GM20000 (cell line): ENCODE measurements at regions not wholly inside any gene's neighbourhood (a gene's known extent, or its start where the extent isn't known, plus 50 kb on each side); places are given as distances from the start of the nearest gene placed in this dataset.

ENCODE experiments used
- DNase-seq: peaks from one replicate; pipeline ENCODE4 v3.0.0; 2012; ENCODE audit warnings: low spot score
- TF ChIP-seq, protein P1 (sequence below): IDR thresholded peaks from 2 replicates; pipeline ENCODE4 v1.5.1; 2012; ENCODE audit warnings: mild to moderate bottlenecking, control low read depth; ENCODE audit errors: extremely low read depth, missing control alignments

DNA sequence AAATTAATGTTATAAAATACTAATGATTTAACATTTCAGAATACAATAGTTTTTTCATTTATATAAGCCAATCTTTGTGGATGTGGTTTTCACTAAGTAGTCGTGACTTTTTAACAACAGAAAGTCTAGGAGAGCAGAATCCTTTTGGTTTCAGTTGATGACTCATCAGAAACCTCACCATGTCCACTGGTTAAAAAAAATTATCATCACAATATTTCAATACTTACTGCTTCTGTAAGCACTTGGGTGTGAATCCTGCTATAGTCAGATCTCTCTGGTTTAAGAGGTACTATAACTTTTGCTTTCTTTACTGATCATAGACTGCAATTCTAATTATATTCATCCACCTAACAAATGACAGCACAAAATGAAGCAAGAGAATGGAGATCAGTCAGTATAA lies 77.2 kb downstream of the MRPS30 start:
- TF ChIP-seq, protein P1, sequence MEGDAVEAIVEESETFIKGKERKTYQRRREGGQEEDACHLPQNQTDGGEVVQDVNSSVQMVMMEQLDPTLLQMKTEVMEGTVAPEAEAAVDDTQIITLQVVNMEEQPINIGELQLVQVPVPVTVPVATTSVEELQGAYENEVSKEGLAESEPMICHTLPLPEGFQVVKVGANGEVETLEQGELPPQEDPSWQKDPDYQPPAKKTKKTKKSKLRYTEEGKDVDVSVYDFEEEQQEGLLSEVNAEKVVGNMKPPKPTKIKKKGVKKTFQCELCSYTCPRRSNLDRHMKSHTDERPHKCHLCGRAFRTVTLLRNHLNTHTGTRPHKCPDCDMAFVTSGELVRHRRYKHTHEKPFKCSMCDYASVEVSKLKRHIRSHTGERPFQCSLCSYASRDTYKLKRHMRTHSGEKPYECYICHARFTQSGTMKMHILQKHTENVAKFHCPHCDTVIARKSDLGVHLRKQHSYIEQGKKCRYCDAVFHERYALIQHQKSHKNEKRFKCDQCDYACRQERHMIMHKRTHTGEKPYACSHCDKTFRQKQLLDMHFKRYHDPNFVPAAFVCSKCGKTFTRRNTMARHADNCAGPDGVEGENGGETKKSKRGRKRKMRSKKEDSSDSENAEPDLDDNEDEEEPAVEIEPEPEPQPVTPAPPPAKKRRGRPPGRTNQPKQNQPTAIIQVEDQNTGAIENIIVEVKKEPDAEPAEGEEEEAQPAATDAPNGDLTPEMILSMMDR = no peak
- peak; percentile 63 for DNase-seq

DNA sequence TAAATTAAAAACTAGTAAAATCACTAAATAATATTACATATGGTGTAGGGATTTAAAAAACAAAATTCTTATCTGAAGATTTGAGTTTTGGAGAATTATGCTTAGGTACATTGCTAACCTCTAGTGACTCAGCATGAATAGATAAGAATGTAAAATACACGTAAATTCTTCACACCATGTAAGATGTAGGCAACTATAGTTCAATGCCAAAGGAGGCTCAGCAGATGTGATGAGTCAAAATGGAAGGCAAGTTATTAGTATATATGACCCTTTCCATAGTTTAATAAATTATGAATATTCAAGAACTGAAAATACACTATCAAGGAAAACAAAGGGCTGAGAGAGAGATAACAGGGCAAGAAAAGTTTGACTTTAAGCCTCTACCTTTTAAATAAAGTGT lies 79.0 kb downstream of the MRPS30 start:
- DNase-seq = no peak
- TF ChIP-seq, protein P1 = no peak

DNA sequence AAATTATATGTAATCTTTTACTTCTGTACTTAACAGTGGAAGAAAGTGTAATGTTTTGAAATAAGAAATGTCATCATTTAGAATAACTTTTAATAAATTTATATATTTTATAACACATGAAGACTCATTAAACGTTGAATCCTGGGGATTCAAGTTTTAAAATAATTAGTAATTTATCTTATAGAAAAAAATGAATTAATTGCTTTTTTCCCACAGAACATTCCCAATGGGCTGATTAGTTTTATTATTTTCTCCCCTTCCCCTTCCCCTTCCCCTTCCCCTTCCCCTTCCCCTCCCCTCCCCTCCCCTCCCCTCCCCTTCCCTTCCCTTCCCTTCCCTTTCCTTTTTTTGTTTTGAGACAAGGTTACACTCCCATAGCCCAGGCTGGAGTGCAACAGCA lies 79.7 kb downstream of the MRPS30 start:
- TF ChIP-seq, protein P1 = no peak
- DNase-seq = no peak

DNA sequence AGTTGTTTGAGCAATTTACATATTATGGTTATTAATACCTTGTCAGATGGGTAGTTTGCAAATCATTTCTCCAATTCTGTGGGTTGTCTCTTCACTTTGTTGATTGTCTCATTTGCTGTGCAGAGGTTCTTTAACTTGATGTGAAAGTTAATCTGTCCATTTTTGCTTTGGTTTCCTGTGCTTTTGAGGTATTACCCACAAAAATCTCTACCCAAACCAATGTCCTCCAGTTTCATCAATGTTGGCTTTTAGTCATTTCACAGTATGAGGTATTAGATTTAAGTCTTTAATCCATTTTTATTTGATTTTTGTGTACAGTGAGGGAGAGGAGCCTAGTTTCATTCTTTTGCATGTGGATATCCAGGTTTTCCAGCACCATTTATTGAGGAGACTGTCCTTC lies 82.4 kb downstream of the MRPS30 start:
- DNase-seq = no peak
- TF ChIP-seq, protein P1 = no peak

DNA sequence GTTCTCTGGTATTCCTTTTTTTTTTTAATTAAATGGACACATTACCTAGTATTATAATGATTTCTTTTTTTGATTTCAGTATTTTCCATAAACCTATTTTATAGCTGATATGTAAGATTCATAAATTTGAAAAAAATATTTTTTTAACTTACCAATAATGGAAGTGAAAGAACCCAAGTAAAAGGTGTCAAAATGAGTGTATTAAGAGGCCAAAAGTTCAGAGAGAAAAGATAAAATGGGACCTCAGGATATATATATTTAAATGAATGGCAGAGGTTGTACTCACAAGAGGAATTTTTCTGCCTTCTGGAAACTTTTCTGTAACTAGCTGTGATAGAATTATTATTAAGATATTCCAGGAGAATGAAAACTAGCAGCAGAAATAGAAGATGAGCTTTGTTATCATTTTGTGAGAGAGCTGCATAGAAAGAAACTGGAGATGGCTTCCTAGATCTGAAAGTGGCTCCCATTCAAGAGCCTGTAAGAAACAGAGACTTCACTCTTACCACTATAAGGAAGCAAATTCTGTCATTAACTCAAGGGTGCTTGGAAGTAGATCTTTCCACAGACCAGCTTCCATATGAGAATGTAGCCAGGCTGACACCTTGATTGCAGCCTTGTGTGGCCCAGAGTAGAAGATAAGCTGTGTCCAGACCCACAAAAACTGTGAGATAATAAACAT lies 91.7 kb downstream of the MRPS30 start:
- TF ChIP-seq, protein P1 = no peak
- DNase-seq = no peak

DNA sequence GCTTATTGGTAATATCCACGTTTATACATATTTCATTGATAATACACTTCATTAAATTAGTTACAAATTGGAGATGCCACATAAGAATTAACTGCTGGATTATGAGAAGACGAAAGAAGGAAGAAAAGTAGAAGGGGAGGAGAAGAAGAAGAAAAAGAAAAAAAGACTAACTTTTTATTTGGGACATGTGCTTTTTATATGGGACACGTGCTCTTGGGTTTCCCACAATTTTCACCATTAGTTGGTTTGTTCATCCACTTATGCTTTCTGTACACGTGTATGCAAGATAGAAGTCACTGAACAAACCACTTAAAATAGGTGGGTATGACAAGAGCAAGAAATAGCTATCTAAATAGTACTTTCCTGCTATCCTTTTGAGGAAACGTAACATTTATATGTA lies 98.6 kb downstream of the MRPS30 start:
- no peak for DNase-seq
- TF ChIP-seq, protein P1 = no peak

DNA sequence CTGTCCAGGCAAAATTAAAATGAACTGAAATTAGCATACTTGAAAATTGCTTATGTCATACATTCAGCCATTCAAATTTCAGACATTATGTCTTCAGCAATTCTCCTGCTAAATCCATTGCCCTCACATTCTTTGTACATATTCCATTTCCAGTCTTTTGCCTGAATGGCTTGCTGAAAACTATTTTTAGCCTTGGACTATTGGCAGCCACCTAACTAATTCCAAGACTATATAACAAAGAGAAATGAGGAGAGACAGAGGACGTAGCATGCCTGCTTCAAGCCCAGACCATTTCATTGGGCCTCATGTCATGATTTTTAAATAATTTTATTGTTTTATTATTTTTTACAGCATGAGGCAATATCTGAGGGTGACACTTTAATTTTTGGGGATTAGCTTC lies 100.3 kb downstream of the MRPS30 start:
- TF ChIP-seq, protein P1 = no peak
- no peak for DNase-seq
